OCI-LY7 (cell line): ENCODE measurements at regions not wholly inside any gene's neighbourhood (a gene's known extent, or its start where the extent isn't known, plus 50 kb on each side); places are given as distances from the start of the nearest gene placed in this dataset.

Experiments
- BruUV-seq: library from RNA; stranded (reverse); fragments of 400-500 nt; replicated peaks from 2 replicates; lab custom pipeline; 2021; lab: Mats Ljungman, UMichigan
- CTCF ChIA-PET: fragments of 300-600 bp; sonication (Branson Sonifier 250); formaldehyde crosslinking; loops from one replicate; lab custom pipeline; 2022; ENCODE audit warnings: antibody characterized with exemption; ENCODE audit not compliant: unreplicated experiment; lab: Charles Lee
- POLR2A ChIA-PET: fragments of 300-600 bp; sonication (Branson Sonifier 250); formaldehyde crosslinking; loops from one replicate; lab custom pipeline; 2022; ENCODE audit warnings: antibody characterized with exemption; lab: Charles Lee
- DNase-seq: peaks from one replicate; pipeline ENCODE4 v3.0.0-alpha.2; 2015; ENCODE audit warnings: low spot score
- H2AFZ ChIP-seq: fragments of 200-600 bp; sonication (generic), shearing (Covaris generic); 2 replicates; pipeline ENCODE4 v1.6.1; 2014; ENCODE audit warnings: mild to moderate bottlenecking, antibody characterized with exemption, low read length, moderate library complexity
- H3K27ac ChIP-seq: fragments of 200-600 bp; sonication (generic); 2 replicates; pipeline ENCODE4 v1.5.1; 2014; ENCODE audit warnings: mixed run types, low read depth, mild to moderate bottlenecking, moderate library complexity, low read length, inconsistent platforms; ENCODE audit not compliant: poor library complexity, severe bottlenecking
- H3K36me3 ChIP-seq: fragments of 200-600 bp; sonication (generic); 2 replicates; pipeline ENCODE4 v1.6.1; 2014; ENCODE audit warnings: mild to moderate bottlenecking, antibody characterized with exemption, low read length, moderate library complexity, mixed read lengths; ENCODE audit not compliant: insufficient read depth
- H3K4me1 ChIP-seq: fragments of 200-600 bp; sonication (generic); 2 replicates; pipeline ENCODE4 v1.5.1; 2014; ENCODE audit warnings: mild to moderate bottlenecking, low read length; ENCODE audit not compliant: insufficient read depth, poor library complexity, severe bottlenecking
- H3K4me2 ChIP-seq: fragments of 200-600 bp; sonication (generic); 2 replicates; pipeline ENCODE4 v1.6.1; 2014; ENCODE audit warnings: mild to moderate bottlenecking, low read length
- H3K4me3 ChIP-seq: fragments of 200-600 bp; sonication (generic); 2 replicates; pipeline ENCODE4 v1.5.1; 2014; ENCODE audit warnings: mild to moderate bottlenecking, low read depth, low read length; ENCODE audit not compliant: poor library complexity, severe bottlenecking
- H3K79me2 ChIP-seq: fragments of 200-600 bp; sonication (generic); 2 replicates; pipeline ENCODE4 v1.6.1; 2016; ENCODE audit warnings: low read depth, mild to moderate bottlenecking, low read length, moderate library complexity, mixed read lengths; ENCODE audit not compliant: insufficient read depth
- H3K9me2 ChIP-seq: fragments of 200-600 bp; sonication (generic); 2 replicates; pipeline ENCODE4 v1.6.1; 2016; ENCODE audit warnings: mild to moderate bottlenecking, low read length, mixed read lengths; ENCODE audit not compliant: insufficient read depth
- H3K9me3 ChIP-seq: fragments of 200-600 bp; sonication (generic); 2 replicates; pipeline ENCODE4 v1.6.1; 2014; ENCODE audit warnings: mild to moderate bottlenecking, mixed run types, low read length, mixed read lengths
- H4K20me1 ChIP-seq: fragments of 200-600 bp; sonication (generic); 2 replicates; pipeline ENCODE4 v1.6.1; 2014; ENCODE audit warnings: mild to moderate bottlenecking, antibody characterized with exemption, low read length, moderate library complexity, mixed read lengths; ENCODE audit not compliant: insufficient read depth
- CTCF ChIP-seq: fragments of 200-600 bp; sonication (generic); conservative IDR thresholded peaks from 2 replicates; pipeline ENCODE4 v1.5.1; 2014; ENCODE audit warnings: mild to moderate bottlenecking, antibody characterized with exemption, low read length, moderate library complexity, mixed read lengths
- EZH2phosphoT487 ChIP-seq: fragments of 200-600 bp; sonication (generic); IDR thresholded peaks from 2 replicates; pipeline ENCODE4 v1.6.1; 2018; ENCODE audit warnings: low read depth, borderline replicate concordance, mild to moderate bottlenecking, mixed run types, antibody characterized with exemption, low read length, moderate library complexity, mixed read lengths
- intact Hi-C: fragments of 100-400 bp; cut with micrococcal nuclease; formaldehyde crosslinking; loops from one replicate; pipeline ENCODE4 v1.10.0; 2022; ENCODE audit not compliant: unreplicated experiment

DNA sequence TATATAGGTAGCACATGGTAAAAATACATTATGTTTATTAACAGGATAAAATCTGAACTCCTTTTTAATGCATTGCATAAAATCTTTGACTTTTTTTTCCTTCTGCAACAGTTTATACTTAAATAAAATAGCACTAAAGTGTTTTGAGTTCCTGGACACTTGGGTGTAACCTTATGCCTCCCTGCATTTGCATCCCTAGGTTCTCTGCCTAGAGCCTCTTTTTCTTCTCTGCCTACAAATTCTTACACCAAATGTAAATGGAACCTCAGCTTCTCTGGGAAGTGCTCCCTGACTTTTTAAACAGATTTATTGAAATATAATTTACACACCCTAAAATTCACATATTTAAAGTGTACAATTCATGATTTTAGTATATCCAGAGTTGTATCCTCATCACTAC, 1017.6 kb downstream of the CNTNAP5 start:
- intact Hi-C loops, result no loop called here
- Histone ChIP-seq H3K4me2 (no peak overlapping the region), H4K20me1 (no peaks in the 10 kb centered on the region), H3K79me2 (no peaks in the 10 kb centered on the region), H3K9me3 (no peaks in the 10 kb centered on the region), H3K36me3 (no peaks in the 10 kb centered on the region), H3K4me3 (no peak overlapping the region), H3K27ac (no peak overlapping the region), H2AFZ (no peak overlapping the region), H3K9me2 (no peaks in the 10 kb centered on the region), H3K4me1 (no peaks in the 10 kb centered on the region)
- no TSS peak for BruUV-seq
- POLR2A ChIA-PET, result no interaction called here
- CTCF ChIA-PET, result no interaction called here
- no peak for DNase-seq
- TF ChIP-seq EZH2phosphoT487 (no peak), CTCF (no peak)

DNA sequence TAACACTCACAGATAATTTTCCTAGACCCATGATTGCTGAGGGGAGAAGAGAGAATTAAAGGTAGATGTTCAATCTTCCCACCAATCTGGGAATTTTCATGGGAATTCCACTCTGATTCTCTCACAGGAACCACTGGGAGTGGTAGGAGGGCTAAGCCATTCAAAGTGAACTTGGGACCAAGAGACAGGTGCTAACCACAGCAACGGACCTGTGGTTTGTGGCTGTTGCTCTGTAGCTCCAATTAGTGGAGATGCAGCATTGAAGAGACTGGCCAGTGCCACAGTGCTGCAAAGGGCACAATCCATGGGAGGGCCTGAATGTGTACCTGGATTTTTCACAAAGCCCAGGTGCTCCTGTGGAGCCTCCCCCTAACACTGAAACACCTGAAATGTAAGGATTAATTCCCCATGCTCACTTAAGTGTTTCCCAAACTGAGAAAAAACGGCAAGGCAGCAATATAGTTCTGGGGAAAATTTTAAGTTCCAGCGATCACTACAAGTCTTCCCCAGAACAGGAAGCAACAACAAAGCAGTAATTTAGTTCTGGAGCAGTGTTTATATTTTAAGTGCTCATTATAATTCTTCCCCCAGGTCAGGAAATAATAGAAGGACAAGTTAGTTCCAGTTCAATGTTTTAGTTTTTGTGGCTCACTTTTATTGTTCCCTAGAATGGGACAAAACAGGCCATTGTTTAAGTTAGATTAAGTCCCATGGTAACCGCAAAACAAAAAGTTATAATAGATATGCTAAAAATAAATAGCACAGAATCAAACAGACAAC, 1045.8 kb downstream of the CNTNAP5 start:
- H3K4me1 ChIP-seq, result no peaks in the 10 kb centered on the region
- H3K9me3 ChIP-seq, result peaks cover 9% of the 10 kb centered on the region; the same call in 1 of the 2 replicates
- no peaks in the 10 kb centered on the region for H3K79me2 ChIP-seq
- DNase-seq, result no peak
- no peaks in the 10 kb centered on the region for H3K9me2 ChIP-seq
- no peak overlapping the region for H3K4me2 ChIP-seq
- no peaks in the 10 kb centered on the region for H4K20me1 ChIP-seq
- no peak for TF ChIP-seq EZH2phosphoT487
- TF ChIP-seq CTCF, result no peak
- no peak overlapping the region for H2AFZ ChIP-seq
- no peak overlapping the region for H3K4me3 ChIP-seq
- no peaks in the 10 kb centered on the region for H3K36me3 ChIP-seq
- POLR2A ChIA-PET, result no interaction called here
- H3K27ac ChIP-seq, result no peak overlapping the region
- CTCF ChIA-PET, result no interaction called here
- no TSS peak for BruUV-seq
- intact Hi-C loops, result no loop called here

- no peaks in the 10 kb centered on the region for H3K79me2 ChIP-seq
- BruUV-seq, result no TSS peak
- no peak overlapping the region for H3K27ac ChIP-seq
- DNase-seq, result no peak
- no peak overlapping the region for H2AFZ ChIP-seq
- H3K4me1 ChIP-seq, result no peaks in the 10 kb centered on the region
- H3K9me3 ChIP-seq, result peaks cover 9% of the 10 kb centered on the region; the same call in 1 of the 2 replicates
- TF ChIP-seq CTCF (no peak), EZH2phosphoT487 (no peak)
- POLR2A ChIA-PET, result no interaction called here
- no peak overlapping the region for H3K4me2 ChIP-seq
- H4K20me1 ChIP-seq, result no peaks in the 10 kb centered on the region
- H3K36me3 ChIP-seq, result no peaks in the 10 kb centered on the region
- no peak overlapping the region for H3K4me3 ChIP-seq
- intact Hi-C loops, result no loop called here
- H3K9me2 ChIP-seq, result no peaks in the 10 kb centered on the region
- CTCF ChIA-PET, result no interaction called here
Observed at GRCh38 chr2:125073440-125073839, 1048.4 kb downstream of the CNTNAP5 start.
